ENCODE measurements at regions not wholly inside any gene's neighbourhood (a gene's known extent, or its start where the extent isn't known, plus 50 kb on each side); places are given as distances from the start of the nearest gene placed in this dataset.

- no peak overlapping the region for H3K4me3 ChIP-seq
- DNase-seq (ENCODE audit: low spot score), result no peak
- H3K9me3 ChIP-seq, result no peaks in the 10 kb centered on the region
- no peaks in the 10 kb centered on the region for H3K4me1 ChIP-seq
- TF ChIP-seq, protein P1, sequence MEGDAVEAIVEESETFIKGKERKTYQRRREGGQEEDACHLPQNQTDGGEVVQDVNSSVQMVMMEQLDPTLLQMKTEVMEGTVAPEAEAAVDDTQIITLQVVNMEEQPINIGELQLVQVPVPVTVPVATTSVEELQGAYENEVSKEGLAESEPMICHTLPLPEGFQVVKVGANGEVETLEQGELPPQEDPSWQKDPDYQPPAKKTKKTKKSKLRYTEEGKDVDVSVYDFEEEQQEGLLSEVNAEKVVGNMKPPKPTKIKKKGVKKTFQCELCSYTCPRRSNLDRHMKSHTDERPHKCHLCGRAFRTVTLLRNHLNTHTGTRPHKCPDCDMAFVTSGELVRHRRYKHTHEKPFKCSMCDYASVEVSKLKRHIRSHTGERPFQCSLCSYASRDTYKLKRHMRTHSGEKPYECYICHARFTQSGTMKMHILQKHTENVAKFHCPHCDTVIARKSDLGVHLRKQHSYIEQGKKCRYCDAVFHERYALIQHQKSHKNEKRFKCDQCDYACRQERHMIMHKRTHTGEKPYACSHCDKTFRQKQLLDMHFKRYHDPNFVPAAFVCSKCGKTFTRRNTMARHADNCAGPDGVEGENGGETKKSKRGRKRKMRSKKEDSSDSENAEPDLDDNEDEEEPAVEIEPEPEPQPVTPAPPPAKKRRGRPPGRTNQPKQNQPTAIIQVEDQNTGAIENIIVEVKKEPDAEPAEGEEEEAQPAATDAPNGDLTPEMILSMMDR (IDR thresholded peaks at IDR 0.05), result no peak
- no peaks in the 10 kb centered on the region for H3K36me3 ChIP-seq
- no peak overlapping the region for H3K27ac ChIP-seq
- H3K27me3 ChIP-seq, result no peaks in the 10 kb centered on the region
These were observed 136.3 kb upstream of the SLC22A23 start for GRCh38 chr6:3593161-3593560.

DNA sequence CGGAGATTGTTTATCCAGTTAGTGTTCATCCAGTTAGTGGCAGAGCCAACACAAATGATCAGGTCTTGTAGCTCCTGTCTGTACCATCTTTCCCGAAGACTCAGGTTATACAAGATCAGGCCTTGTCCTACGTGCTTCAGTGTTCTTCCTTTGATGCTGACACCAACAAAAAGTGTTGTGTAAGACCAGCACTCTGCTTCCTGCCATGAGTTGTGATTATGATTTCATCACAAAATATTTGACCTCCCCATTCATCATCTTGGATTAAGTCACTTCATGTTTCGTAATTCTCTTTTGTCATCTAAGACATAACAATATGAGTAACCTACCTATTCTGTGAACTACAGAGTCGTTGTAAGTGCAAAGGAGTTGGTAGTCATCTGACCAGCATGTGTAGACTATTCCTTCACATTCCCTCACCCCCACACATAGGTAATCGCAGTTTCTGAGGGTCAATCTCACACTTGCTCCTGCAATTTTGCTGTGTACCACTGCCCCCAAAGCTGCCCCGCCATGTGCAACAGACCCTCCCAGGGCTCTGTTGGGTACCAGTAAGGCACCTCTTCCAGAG is 135.6 kb upstream of the SLC22A23 start:
- DNase-seq (ENCODE audit: low spot score), result no peak

DNA sequence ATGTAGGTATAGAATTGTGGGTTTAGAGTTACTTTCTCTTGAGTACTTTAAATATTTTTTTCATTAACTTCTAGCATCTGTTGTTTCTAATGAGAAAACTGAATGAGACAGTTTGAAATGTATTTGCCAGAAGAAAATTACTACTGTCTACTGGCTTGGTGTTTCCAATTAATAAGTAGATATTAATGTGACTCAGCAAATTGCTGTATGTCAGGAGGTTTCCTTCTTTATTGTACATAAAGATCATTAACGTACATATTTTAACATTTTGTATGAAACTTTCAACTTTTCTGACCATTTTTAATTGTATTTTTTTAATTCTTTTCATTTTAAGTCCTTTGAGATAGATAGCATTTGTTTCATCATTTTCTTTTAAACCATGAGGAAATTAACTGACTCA is 135.1 kb upstream of the SLC22A23 start:
- Histone ChIP-seq H3K9me3 (peaks cover 0 to 10% of the 10 kb centered on the region in 2 donors), H3K27me3 (no peaks in the 10 kb centered on the region), H3K4me1 (no peaks in the 10 kb centered on the region), H3K36me3 (no peaks in the 10 kb centered on the region), H3K4me3 (no peak overlapping the region), H3K27ac (no peak overlapping the region)
- TF ChIP-seq, protein P1 (IDR thresholded peaks at IDR 0.05), result no peak
- DNase-seq (ENCODE audit: low spot score), result no peak

More for the DNA sequence above, 135.6 kb upstream of the SLC22A23 start:
- H3K36me3 ChIP-seq, result no peaks in the 10 kb centered on the region
- no peak overlapping the region for H3K4me3 ChIP-seq
- H3K27ac ChIP-seq, result no peak overlapping the region
- peaks cover 0 to 6% of the 10 kb centered on the region in 2 donors for H3K9me3 ChIP-seq
- H3K4me1 ChIP-seq, result no peaks in the 10 kb centered on the region
- no peaks in the 10 kb centered on the region for H3K27me3 ChIP-seq
- TF ChIP-seq, protein P1 (IDR thresholded peaks at IDR 0.05), result no peak

- Histone ChIP-seq H3K27ac (no peak overlapping the region), H3K27me3 (no peaks in the 10 kb centered on the region), H3K9me3 (peaks cover 0 to 11% of the 10 kb centered on the region in 2 donors), H3K36me3 (no peaks in the 10 kb centered on the region), H3K4me1 (no peaks in the 10 kb centered on the region), H3K4me3 (no peak overlapping the region)
- TF ChIP-seq, protein P1 (IDR thresholded peaks at IDR 0.05), result no peak
- no peak for DNase-seq (ENCODE audit: low spot score)
These were observed 130.8 kb upstream of the SLC22A23 start for GRCh38 chr6:3587660-3588059.

GRCh38 chr6:3585320-3585935 is 128.6 kb upstream of the SLC22A23 start:
- no peak overlapping the region for H3K27ac ChIP-seq
- no peaks in the 10 kb centered on the region for H3K27me3 ChIP-seq
- TF ChIP-seq, protein P1 (IDR thresholded peaks at IDR 0.05), result no peak
- H3K36me3 ChIP-seq, result no peaks in the 10 kb centered on the region
- H3K4me3 ChIP-seq, result no peak overlapping the region
- peaks cover 0 to 11% of the 10 kb centered on the region in 2 donors for H3K9me3 ChIP-seq
- DNase-seq (ENCODE audit: low spot score), result no peak
- H3K4me1 ChIP-seq, result no peaks in the 10 kb centered on the region

DNA sequence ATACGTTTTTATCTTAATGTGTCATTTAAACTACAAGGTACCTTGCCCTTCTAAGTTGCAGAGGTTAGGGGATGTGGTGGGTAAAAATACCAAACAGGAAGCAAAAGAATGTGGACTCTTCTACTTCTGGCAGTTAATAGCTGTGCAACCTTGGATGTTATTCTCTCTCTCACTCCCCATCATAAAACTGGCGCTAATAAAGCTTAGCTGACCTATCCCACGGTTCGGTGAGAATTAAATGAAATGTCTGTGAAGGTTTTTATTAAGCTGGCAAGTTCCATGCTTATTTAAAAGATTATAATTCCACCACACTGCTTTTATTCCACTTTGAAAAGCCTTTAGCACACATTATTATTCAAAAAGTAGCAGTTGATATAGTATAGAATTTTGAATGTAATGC is 127.8 kb upstream of the SLC22A23 start:
- Histone ChIP-seq H3K27ac (no peak overlapping the region), H3K4me3 (no peak overlapping the region), H3K4me1 (no peaks in the 10 kb centered on the region), H3K36me3 (no peaks in the 10 kb centered on the region), H3K9me3 (peaks cover 0 to 11% of the 10 kb centered on the region in 2 donors), H3K27me3 (no peaks in the 10 kb centered on the region)
- TF ChIP-seq, protein P1 (IDR thresholded peaks at IDR 0.05), result no peak
- DNase-seq (ENCODE audit: low spot score), result no peak

Measured in right atrium auricular region (tissue), 2 donors.